Activated CD4-positive, alpha-beta T cell treated with anti-CD3 and anti-CD28 coated beads for 48 hours (primary cell): ENCODE measurements at regions not wholly inside any gene's neighbourhood (a gene's known extent, or its start where the extent isn't known, plus 50 kb on each side); places are given as distances from the start of the nearest gene placed in this dataset.
"Not testable (repeated sequence)": the region's sequence is repeated elsewhere in the genome, so short reads cannot be mapped to it uniquely, and the experiment has no call there.

Experiments used
- DNase-seq: peaks from one replicate; pipeline ENCODE4 v3.0.0-alpha.2; 2020

DNA sequence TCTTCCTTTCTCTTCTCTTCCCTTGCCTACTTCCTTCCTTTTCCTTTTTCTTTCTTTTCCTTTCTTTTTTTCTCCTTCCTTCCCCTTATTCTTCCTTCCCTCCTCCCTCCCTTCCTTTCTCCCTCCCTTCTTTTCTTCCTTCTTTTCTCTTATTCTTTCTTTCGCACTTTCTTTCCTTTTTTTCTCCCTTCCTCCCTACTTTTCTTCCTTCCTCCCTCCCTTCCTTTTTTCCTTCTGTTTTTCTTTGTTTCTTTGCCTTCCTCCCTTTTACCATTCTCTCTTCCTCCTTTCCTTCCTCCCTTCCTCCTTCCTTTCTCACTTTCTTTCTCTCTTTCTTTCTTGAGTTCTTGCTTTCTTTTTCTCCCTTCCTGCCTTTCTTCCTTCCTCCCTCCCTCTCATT, 416.5 kb downstream of the ANKRD30B start:
- DNase-seq: not testable (repeated sequence)

DNA sequence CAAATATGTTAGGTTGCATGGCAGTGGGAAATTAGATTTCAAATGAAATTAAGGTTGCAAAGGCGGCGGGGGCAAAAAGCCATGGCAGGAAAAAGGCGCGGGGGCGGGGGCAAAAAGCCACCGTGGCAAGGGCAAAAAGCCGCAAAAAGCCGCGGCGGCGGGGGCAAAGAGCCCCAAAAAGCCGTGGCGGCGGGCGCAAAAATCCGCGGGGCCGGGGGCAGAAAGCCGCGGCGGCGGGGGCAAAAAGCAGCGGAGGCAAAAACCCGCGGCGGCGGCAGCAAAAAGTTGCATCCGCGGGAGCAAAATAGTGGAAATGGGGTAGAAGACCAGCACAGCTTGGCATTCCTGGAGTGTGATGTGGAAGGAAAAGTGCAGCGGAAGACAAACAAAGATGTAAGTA, 417.1 kb downstream of the ANKRD30B start:
- DNase-seq: no peak

DNA sequence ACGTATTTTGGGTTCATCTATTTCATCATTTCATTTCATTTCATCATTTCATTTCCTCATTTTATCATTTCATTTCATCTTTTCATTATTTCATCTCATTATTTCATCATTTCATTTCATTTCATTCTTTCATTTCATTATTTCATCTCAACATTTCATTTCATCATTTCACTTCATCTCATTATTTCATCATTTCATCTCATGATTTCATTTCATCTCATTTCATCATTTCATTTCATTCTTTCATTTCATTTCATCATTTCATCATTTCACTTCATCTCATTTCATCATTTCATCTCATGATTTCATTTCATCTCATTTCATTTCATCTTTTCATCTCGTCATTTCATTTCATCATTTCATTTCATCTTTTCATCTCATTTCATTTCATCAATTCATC, 445.1 kb downstream of the ANKRD30B start:
- DNase-seq: not testable (repeated sequence)

DNA sequence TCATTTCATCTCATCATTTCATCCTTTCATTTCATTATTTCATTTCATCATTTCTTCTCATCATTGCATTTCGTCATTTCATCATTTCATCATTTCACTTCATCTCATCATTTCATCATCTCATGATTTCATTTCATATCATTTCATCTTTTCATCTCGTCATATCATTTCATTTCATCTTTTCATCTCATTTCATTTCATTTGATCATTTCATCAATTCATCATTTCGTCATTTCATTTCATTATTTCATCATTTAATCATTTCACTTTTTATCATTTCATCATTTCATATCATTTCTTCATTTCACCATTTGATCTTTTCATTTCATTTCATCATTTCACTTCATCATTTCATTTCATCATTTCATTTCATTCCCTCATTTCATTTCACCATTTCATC, 445.8 kb downstream of the ANKRD30B start:
- not testable (repeated sequence) for DNase-seq

DNA sequence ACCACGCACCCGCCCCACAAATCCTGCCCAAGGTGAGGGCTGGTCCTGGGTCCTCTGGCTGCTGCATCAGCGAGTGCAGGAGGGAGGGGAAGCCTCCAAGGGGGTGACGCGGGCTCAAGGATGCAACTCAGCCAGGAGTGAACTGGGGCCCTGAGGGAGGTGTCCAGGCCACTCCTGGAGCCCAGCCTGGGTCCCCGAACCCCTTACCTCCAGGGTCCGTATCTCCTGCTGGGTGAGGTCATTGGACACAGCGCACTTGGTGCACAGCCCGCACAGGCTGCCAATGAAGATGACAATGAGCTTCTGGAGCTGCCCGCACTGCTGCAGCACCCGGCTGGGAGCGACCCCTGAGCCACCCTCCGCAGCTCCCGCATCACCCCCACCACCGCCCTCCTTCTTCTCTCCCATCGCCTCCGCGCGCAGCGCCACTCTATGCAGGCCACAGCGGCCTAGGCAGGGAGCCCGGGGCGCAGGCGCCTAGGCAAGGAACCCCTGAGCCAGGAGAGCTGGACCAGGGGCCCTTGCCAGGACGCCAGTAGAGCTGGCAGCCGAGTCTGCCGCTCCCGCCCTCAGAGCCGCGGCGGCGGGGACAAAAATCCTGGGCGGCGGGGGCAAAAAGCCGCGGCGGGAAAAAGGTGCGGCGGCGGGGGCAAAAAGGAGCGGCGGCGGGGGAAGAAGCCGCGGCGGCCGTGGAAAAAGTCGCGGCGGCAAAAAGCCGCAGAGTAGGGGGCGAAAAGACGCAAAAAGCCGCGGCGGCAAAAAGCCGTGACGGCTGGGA, 449.6 kb downstream of the ANKRD30B start:
- peak; percentile 1 for DNase-seq

GRCh38 chr18:15198116-15198389, 450.1 kb downstream of the ANKRD30B start:
- DNase-seq: no peak
